Kidney epithelial cell (primary cell): ENCODE measurements at regions not wholly inside any gene's neighbourhood (a gene's known extent, or its start where the extent isn't known, plus 50 kb on each side); places are given as distances from the start of the nearest gene placed in this dataset.

Source experiments
- DNase-seq: peaks from one replicate; pipeline ENCODE4 v3.0.0-alpha.2; 2010; ENCODE audit warnings: low read depth
- H3K27me3 ChIP-seq: 2 replicates; pipeline ENCODE4 v1.6.0; 2011; ENCODE audit warnings: low read length; ENCODE audit not compliant: control insufficient read depth, insufficient read depth
- H3K36me3 ChIP-seq: 2 replicates; pipeline ENCODE4 v1.5.1; 2011; ENCODE audit warnings: low read length; ENCODE audit not compliant: control insufficient read depth, insufficient read depth
- H3K4me3 ChIP-seq: 2 replicates; pipeline ENCODE4 v1.5.1; 2011; ENCODE audit warnings: low read depth, mild to moderate bottlenecking, control low read depth, low read length
- CTCF ChIP-seq: IDR thresholded peaks from 2 replicates; pipeline ENCODE4 v1.5.1; 2011; ENCODE audit warnings: mild to moderate bottlenecking, moderate library complexity, low read length, control low read depth, inconsistent platforms; ENCODE audit not compliant: insufficient read depth, poor library complexity, severe bottlenecking

- H3K27me3 ChIP-seq: no peaks in the 10 kb centered on the region
- no peak overlapping the region for H3K4me3 ChIP-seq
- TF ChIP-seq CTCF: no peak
- DNase-seq: no peak
- H3K36me3 ChIP-seq: no peaks in the 10 kb centered on the region
These were observed 226.7 kb downstream of the TEX29 start for GRCh38 chr13:111546921-111547675.

DNA sequence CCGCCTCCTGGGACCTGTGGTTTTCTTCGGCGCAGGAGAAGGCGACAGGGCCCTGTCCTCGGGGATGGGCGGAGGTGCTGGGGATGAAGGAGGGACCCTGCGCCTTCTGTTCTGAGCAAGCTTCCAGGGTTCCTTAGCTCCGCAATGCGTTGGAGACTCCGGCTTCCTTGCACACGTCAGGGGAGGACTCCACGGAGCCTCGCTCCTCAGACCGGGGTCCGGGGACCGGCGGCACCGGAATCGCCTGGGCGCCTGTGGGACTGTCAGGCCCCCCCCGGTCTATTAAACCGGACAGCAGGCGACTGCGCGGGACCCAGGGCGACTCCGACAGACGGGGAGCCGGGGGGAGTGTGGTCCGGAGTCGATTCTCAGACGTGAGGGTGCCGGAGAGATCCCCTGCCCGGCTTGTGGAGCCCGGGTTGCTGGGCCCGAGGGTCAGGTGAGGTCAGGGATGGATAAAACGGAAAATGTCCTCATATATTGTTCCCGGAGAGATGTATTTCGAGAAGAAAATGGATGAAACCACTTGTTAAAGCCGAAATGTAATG lies 227.4 kb downstream of the TEX29 start:
- Histone ChIP-seq H3K27me3 (no peaks in the 10 kb centered on the region), H3K36me3 (no peaks in the 10 kb centered on the region), H3K4me3 (no peak overlapping the region)
- DNase-seq: no peak
- no peak for TF ChIP-seq CTCF

DNA sequence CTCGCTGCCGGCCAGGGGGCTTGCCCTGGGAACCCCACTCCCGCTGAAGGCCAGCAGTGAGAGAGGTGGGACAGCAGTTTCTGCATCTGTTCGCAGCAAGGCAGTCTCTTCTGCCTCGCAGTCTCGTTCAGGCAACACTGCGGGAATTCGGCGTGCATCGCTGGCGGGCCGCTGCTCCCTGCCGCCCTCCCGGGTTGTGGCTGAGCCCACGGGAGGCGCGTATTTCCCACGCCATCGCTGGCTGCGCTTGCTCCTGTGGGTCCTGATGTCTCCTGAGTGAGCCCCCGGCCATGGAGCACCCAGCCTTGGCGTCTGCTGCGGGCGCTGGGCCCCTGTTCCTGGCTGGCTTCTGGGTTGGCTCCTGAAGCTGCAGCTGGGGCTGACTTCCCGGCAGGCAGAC lies 227.9 kb downstream of the TEX29 start:
- H3K36me3 ChIP-seq: no peaks in the 10 kb centered on the region

GRCh38 chr13:111548805-111549204 lies 228.4 kb downstream of the TEX29 start:
- no peak for DNase-seq
- no peak overlapping the region for H3K4me3 ChIP-seq
- no peak for TF ChIP-seq CTCF
- no peaks in the 10 kb centered on the region for H3K27me3 ChIP-seq
- no peaks in the 10 kb centered on the region for H3K36me3 ChIP-seq

More for the DNA sequence above, 227.9 kb downstream of the TEX29 start:
- DNase-seq: no peak
- TF ChIP-seq CTCF: no peak
- Histone ChIP-seq H3K27me3 (no peaks in the 10 kb centered on the region), H3K4me3 (no peak overlapping the region)

GRCh38 chr13:111549464-111549863 lies 229.0 kb downstream of the TEX29 start:
- no peak for DNase-seq
- no peak overlapping the region for H3K4me3 ChIP-seq
- no peak for TF ChIP-seq CTCF
- no peaks in the 10 kb centered on the region for H3K36me3 ChIP-seq
- H3K27me3 ChIP-seq: no peaks in the 10 kb centered on the region

GRCh38 chr13:111550062-111550461 lies 229.6 kb downstream of the TEX29 start:
- no peaks in the 10 kb centered on the region for H3K27me3 ChIP-seq
- DNase-seq: no peak
- no peak for TF ChIP-seq CTCF

More at GRCh38 chr13:111550062-111550461, 229.6 kb downstream of the TEX29 start:
- Histone ChIP-seq H3K36me3 (no peaks in the 10 kb centered on the region), H3K4me3 (no peak overlapping the region)
